ENCODE measurements at regions not wholly inside any gene's neighbourhood (a gene's known extent, or its start where the extent isn't known, plus 50 kb on each side); places are given as distances from the start of the nearest gene placed in this dataset.

- no peak for DNase-seq (ENCODE audit: low spot score)
- H2BK15ac ChIP-seq (ENCODE audit: low read length): no peak overlapping the region
- no CpG with 5 or more reads among the region's 4 CpGs for WGBS, 2 donors (ENCODE audit: extremely low coverage in 2 of 2, insufficient read length in 2 of 2, insufficient replicate concordance in 1 of 2)
- no peaks in the 10 kb centered on the region for H3K36me3 ChIP-seq (replicated peaks in 1 of 2; ENCODE audit: control insufficient read depth in 2 of 2, insufficient read depth in 2 of 2, low read length in 2 of 2)
- H3K14ac ChIP-seq (ENCODE audit: low read length): no peak overlapping the region
- peaks cover 6 to 11% of the 10 kb centered on the region in 2 donors for H3K4me1 ChIP-seq (ENCODE audit: control insufficient read depth in 2 of 2, insufficient read depth in 1 of 2, low read depth in 1 of 2, low read length in 2 of 2)
- H3K23ac ChIP-seq (ENCODE audit: low read depth, low read length, poor library complexity): no peak overlapping the region
- H4K91ac ChIP-seq (ENCODE audit: low read depth, low read length, poor library complexity): no peak overlapping the region
- no peak overlapping the region for H3K18ac ChIP-seq (ENCODE audit: low read length)
- H2AFZ ChIP-seq (ENCODE audit: low read length): no peak overlapping the region
- H3K4ac ChIP-seq (ENCODE audit: low read length): no peak overlapping the region
- no peak overlapping the region for H3K27ac ChIP-seq (replicated peaks; ENCODE audit: low read length)
- H2BK5ac ChIP-seq (ENCODE audit: low read length): no peak overlapping the region
- H3K9ac ChIP-seq (ENCODE audit: low read depth, low read length, poor library complexity): no peak overlapping the region
- H3K27me3 ChIP-seq (ENCODE audit: control insufficient read depth in 3 of 3, insufficient read depth in 3 of 3, low read depth in 1 of 3, low read length in 3 of 3): no peaks in the 10 kb centered on the region
- H3K4me3 ChIP-seq (ENCODE audit: low read length in 2 of 2): no peak overlapping the region
- no peaks in the 10 kb centered on the region for H3K9me3 ChIP-seq (replicated peaks in 1 of 2; ENCODE audit: control insufficient read depth in 2 of 2, insufficient read depth in 1 of 2, low read depth in 1 of 2, low read length in 2 of 2)
- no peaks in the 10 kb centered on the region for H3K79me1 ChIP-seq (ENCODE audit: low read depth, low read length)
- no peak overlapping the region for H2BK120ac ChIP-seq (ENCODE audit: low read depth, low read length)
- no peak overlapping the region for H4K8ac ChIP-seq (ENCODE audit: low read depth, low read length)
- no peak overlapping the region for H2AK5ac ChIP-seq (ENCODE audit: low read depth, low read length)
- no peak overlapping the region for H2BK12ac ChIP-seq (ENCODE audit: low read length)
- H3K4me2 ChIP-seq (ENCODE audit: insufficient read depth, low read length, poor library complexity, severe bottlenecking): no peak overlapping the region
These were observed 962.2 kb downstream of the TUSC7 start for GRCh38 chr3:117671722-117672318.

- Histone ChIP-seq H2AK5ac (ENCODE audit: low read depth, low read length) (no peak overlapping the region), H3K27me3 (ENCODE audit: control insufficient read depth in 3 of 3, insufficient read depth in 3 of 3, low read depth in 1 of 3, low read length in 3 of 3) (no peaks in the 10 kb centered on the region), H3K4me2 (ENCODE audit: insufficient read depth, low read length, poor library complexity, severe bottlenecking) (no peak overlapping the region), H2BK12ac (ENCODE audit: low read length) (no peak overlapping the region), H3K79me1 (ENCODE audit: low read depth, low read length) (no peaks in the 10 kb centered on the region), H3K4me3 (ENCODE audit: low read length in 2 of 2) (no peak overlapping the region), H3K4me1 (ENCODE audit: control insufficient read depth in 2 of 2, insufficient read depth in 1 of 2, low read depth in 1 of 2, low read length in 2 of 2) (peaks cover 5 to 6% of the 10 kb centered on the region in 2 donors), H2BK5ac (ENCODE audit: low read length) (no peak overlapping the region), H2AFZ (ENCODE audit: low read length) (no peak overlapping the region), H3K9me3 (replicated peaks in 1 of 2; ENCODE audit: control insufficient read depth in 2 of 2, insufficient read depth in 1 of 2, low read depth in 1 of 2, low read length in 2 of 2) (no peaks in the 10 kb centered on the region), H4K8ac (ENCODE audit: low read depth, low read length) (no peak overlapping the region), H3K27ac (replicated peaks; ENCODE audit: low read length) (no peak overlapping the region), H2BK15ac (ENCODE audit: low read length) (no peak overlapping the region), H3K4ac (ENCODE audit: low read length) (no peak overlapping the region), H4K91ac (ENCODE audit: low read depth, low read length, poor library complexity) (no peak overlapping the region), H3K9ac (ENCODE audit: low read depth, low read length, poor library complexity) (no peak overlapping the region), H3K36me3 (replicated peaks in 1 of 2; ENCODE audit: control insufficient read depth in 2 of 2, insufficient read depth in 2 of 2, low read length in 2 of 2) (no peaks in the 10 kb centered on the region), H3K18ac (ENCODE audit: low read length) (no peak overlapping the region), H2BK120ac (ENCODE audit: low read depth, low read length) (no peak overlapping the region), H3K14ac (ENCODE audit: low read length) (no peak overlapping the region), H3K23ac (ENCODE audit: low read depth, low read length, poor library complexity) (no peak overlapping the region)
- WGBS, 2 donors (ENCODE audit: extremely low coverage in 2 of 2, insufficient read length in 2 of 2, insufficient replicate concordance in 1 of 2): no CpG with 5 or more reads among the region's 4 CpGs
- no peak for DNase-seq (ENCODE audit: low spot score)
These were observed 964.7 kb downstream of the TUSC7 start for GRCh38 chr3:117674321-117674720.

- Histone ChIP-seq H3K4me3 (ENCODE audit: low read length in 2 of 2) (no peak overlapping the region), H2BK5ac (ENCODE audit: low read length) (no peak overlapping the region), H3K79me1 (ENCODE audit: low read depth, low read length) (no peaks in the 10 kb centered on the region), H3K23ac (ENCODE audit: low read depth, low read length, poor library complexity) (no peak overlapping the region), H3K18ac (ENCODE audit: low read length) (no peak overlapping the region), H3K27me3 (ENCODE audit: control insufficient read depth in 3 of 3, insufficient read depth in 3 of 3, low read depth in 1 of 3, low read length in 3 of 3) (peaks cover 0 to 2% (median 0%) of the 10 kb centered on the region in 3 experiments), H3K4ac (ENCODE audit: low read length) (no peak overlapping the region), H2BK15ac (ENCODE audit: low read length) (no peak overlapping the region), H4K8ac (ENCODE audit: low read depth, low read length) (no peak overlapping the region), H3K36me3 (replicated peaks in 1 of 2; ENCODE audit: control insufficient read depth in 2 of 2, insufficient read depth in 2 of 2, low read length in 2 of 2) (no peaks in the 10 kb centered on the region), H3K4me1 (ENCODE audit: control insufficient read depth in 2 of 2, insufficient read depth in 1 of 2, low read depth in 1 of 2, low read length in 2 of 2) (peaks cover 0 to 1% of the 10 kb centered on the region in 2 donors), H2BK12ac (ENCODE audit: low read length) (no peak overlapping the region), H2BK120ac (ENCODE audit: low read depth, low read length) (no peak overlapping the region), H3K14ac (ENCODE audit: low read length) (no peak overlapping the region), H3K9me3 (replicated peaks in 1 of 2; ENCODE audit: control insufficient read depth in 2 of 2, insufficient read depth in 1 of 2, low read depth in 1 of 2, low read length in 2 of 2) (no peaks in the 10 kb centered on the region), H4K91ac (ENCODE audit: low read depth, low read length, poor library complexity) (no peak overlapping the region), H3K9ac (ENCODE audit: low read depth, low read length, poor library complexity) (no peak overlapping the region), H2AFZ (ENCODE audit: low read length) (no peak overlapping the region), H3K27ac (replicated peaks; ENCODE audit: low read length) (no peak overlapping the region), H3K4me2 (ENCODE audit: insufficient read depth, low read length, poor library complexity, severe bottlenecking) (no peak overlapping the region), H2AK5ac (ENCODE audit: low read depth, low read length) (no peak overlapping the region)
- WGBS, 2 donors (ENCODE audit: extremely low coverage in 2 of 2, insufficient read length in 2 of 2, insufficient replicate concordance in 1 of 2): no CpG with 5 or more reads among the region's 2 CpGs
- DNase-seq (ENCODE audit: low spot score): no peak
These were observed 972.0 kb downstream of the TUSC7 start for GRCh38 chr3:117681619-117682018.

- H2BK12ac ChIP-seq (ENCODE audit: low read length): no peak overlapping the region
- no peak overlapping the region for H4K91ac ChIP-seq (ENCODE audit: low read depth, low read length, poor library complexity)
- no peak for DNase-seq (ENCODE audit: low spot score)
- H3K36me3 ChIP-seq (replicated peaks in 1 of 2; ENCODE audit: control insufficient read depth in 2 of 2, insufficient read depth in 2 of 2, low read length in 2 of 2): no peaks in the 10 kb centered on the region
- no peak overlapping the region for H2AK5ac ChIP-seq (ENCODE audit: low read depth, low read length)
- WGBS, 2 donors (ENCODE audit: extremely low coverage in 2 of 2, insufficient read length in 2 of 2, insufficient replicate concordance in 1 of 2): no CpG with 5 or more reads among the region's 2 CpGs
- no peak overlapping the region for H3K27ac ChIP-seq (replicated peaks; ENCODE audit: low read length)
- no peak overlapping the region for H2AFZ ChIP-seq (ENCODE audit: low read length)
- peaks cover 0 to 1% of the 10 kb centered on the region in 2 donors for H3K9me3 ChIP-seq (replicated peaks in 1 of 2; ENCODE audit: control insufficient read depth in 2 of 2, insufficient read depth in 1 of 2, low read depth in 1 of 2, low read length in 2 of 2)
- H2BK5ac ChIP-seq (ENCODE audit: low read length): no peak overlapping the region
- peaks cover 0 to 2% (median 0%) of the 10 kb centered on the region in 3 experiments for H3K27me3 ChIP-seq (ENCODE audit: control insufficient read depth in 3 of 3, insufficient read depth in 3 of 3, low read depth in 1 of 3, low read length in 3 of 3)
- H3K23ac ChIP-seq (ENCODE audit: low read depth, low read length, poor library complexity): no peak overlapping the region
- no peaks in the 10 kb centered on the region for H3K79me1 ChIP-seq (ENCODE audit: low read depth, low read length)
- H3K14ac ChIP-seq (ENCODE audit: low read length): no peak overlapping the region
- H3K18ac ChIP-seq (ENCODE audit: low read length): no peak overlapping the region
- no peak overlapping the region for H3K9ac ChIP-seq (ENCODE audit: low read depth, low read length, poor library complexity)
- no peak overlapping the region for H2BK15ac ChIP-seq (ENCODE audit: low read length)
- H3K4me2 ChIP-seq (ENCODE audit: insufficient read depth, low read length, poor library complexity, severe bottlenecking): no peak overlapping the region
- no peak overlapping the region for H4K8ac ChIP-seq (ENCODE audit: low read depth, low read length)
- H2BK120ac ChIP-seq (ENCODE audit: low read depth, low read length): no peak overlapping the region
- peaks cover 0 to 8% of the 10 kb centered on the region in 2 donors for H3K4me1 ChIP-seq (ENCODE audit: control insufficient read depth in 2 of 2, insufficient read depth in 1 of 2, low read depth in 1 of 2, low read length in 2 of 2)
- H3K4ac ChIP-seq (ENCODE audit: low read length): no peak overlapping the region
- H3K4me3 ChIP-seq (ENCODE audit: low read length in 2 of 2): no peak overlapping the region
These were observed 977.5 kb downstream of the TUSC7 start for GRCh38 chr3:117687096-117687495.

Data from neuronal stem cell (in vitro differentiated cells).